Cardiac muscle cell (in vitro differentiated cells and primary cell): ENCODE measurements at regions not wholly inside any gene's neighbourhood (a gene's known extent, or its start where the extent isn't known, plus 50 kb on each side); places are given as distances from the start of the nearest gene placed in this dataset.

Source experiments
- DNase-seq, 2 donors: peaks; one replicate each; pipeline versions ENCODE4 v3.0.0 to v3.0.0-alpha.2; 2010 to 2017; ENCODE audit warnings: low read depth in 1 of 2, low spot score in 1 of 2
- H3K27ac ChIP-seq: fragments of 200-600 bp; sonication (generic); 2 replicates; pipeline ENCODE4 v1.5.1; 2016
- H3K27me3 ChIP-seq: fragments of 200-600 bp; sonication (generic); 2 replicates; pipeline ENCODE4 v1.6.0; 2016; ENCODE audit warnings: control low read depth
- H3K36me3 ChIP-seq: fragments of 200-600 bp; sonication (generic); 2 replicates; pipeline ENCODE4 v1.5.1; 2016; ENCODE audit warnings: control low read depth
- H3K4me1 ChIP-seq: fragments of 200-600 bp; sonication (generic); 2 replicates; pipeline ENCODE4 v1.8.1; 2017; ENCODE audit warnings: low read depth, mild to moderate bottlenecking, mixed run types
- H3K4me3 ChIP-seq: fragments of 200-600 bp; sonication (generic); 2 replicates; pipeline ENCODE4 v1.5.1; 2016; ENCODE audit warnings: mild to moderate bottlenecking
- H3K9me3 ChIP-seq: fragments of 200-600 bp; sonication (generic); 2 replicates; pipeline ENCODE4 v1.5.1; 2017; ENCODE audit warnings: low read depth, mild to moderate bottlenecking, control low read depth
- CTCF ChIP-seq: IDR thresholded peaks from 2 replicates; pipeline ENCODE4 v1.5.1; 2012; ENCODE audit warnings: low read depth, mild to moderate bottlenecking, low read length

DNA sequence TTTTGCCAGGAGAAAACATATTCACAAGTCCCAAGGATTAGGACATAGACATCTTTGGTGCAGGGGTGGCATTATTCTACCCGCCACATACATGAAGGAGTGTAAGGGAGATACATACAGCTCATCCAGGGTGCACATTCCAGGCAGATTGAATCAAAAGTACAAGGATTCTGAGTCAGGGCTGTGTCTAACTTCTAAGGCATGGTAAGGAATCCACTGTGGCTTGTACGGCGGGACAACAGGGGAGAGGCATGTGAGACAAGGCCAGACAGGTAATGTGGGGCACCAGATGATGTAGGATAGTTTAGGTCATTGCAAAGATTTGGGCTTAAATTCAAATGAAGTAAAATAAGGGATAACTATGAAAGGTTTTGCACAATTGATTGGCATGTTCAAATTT, 780.9 kb downstream of the C6orf118 start:
- DNase-seq: no peak
- no peak overlapping the region for H3K27ac ChIP-seq
- no peak overlapping the region for H3K4me3 ChIP-seq
- H3K9me3 ChIP-seq: no peaks in the 10 kb centered on the region
- H3K4me1 ChIP-seq: no peaks in the 10 kb centered on the region
- H3K27me3 ChIP-seq: no peaks in the 10 kb centered on the region
- H3K36me3 ChIP-seq: no peaks in the 10 kb centered on the region
- TF ChIP-seq CTCF: no peak

GRCh38 chr6:164523087-164523654, 786.2 kb downstream of the C6orf118 start:
- no peak for DNase-seq
- no peak for TF ChIP-seq CTCF
- Histone ChIP-seq H3K36me3 (no peaks in the 10 kb centered on the region), H3K27ac (no peak overlapping the region), H3K27me3 (no peaks in the 10 kb centered on the region), H3K9me3 (no peaks in the 10 kb centered on the region), H3K4me3 (no peak overlapping the region), H3K4me1 (no peaks in the 10 kb centered on the region)

DNA sequence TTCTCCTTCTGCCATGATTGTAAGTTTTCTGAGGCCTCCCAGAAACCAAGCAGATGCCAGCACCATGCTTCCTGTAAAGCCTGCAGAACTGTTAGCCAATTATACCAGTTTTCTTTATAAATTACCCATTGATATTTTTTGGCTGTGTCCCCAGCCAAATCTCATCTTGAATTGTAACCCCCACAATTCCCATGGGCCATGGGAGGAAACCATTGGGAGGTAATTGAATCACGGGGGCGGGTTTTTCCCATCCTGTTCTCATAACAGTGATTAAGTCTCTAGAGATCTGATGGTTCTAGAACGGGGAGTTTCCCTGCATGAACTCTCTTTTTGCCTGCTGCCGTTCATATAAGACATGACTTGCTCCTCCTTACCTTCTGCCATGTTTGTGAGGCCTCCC, 788.5 kb downstream of the C6orf118 start:
- H3K27ac ChIP-seq: no peak overlapping the region
- DNase-seq: no peak
- H3K27me3 ChIP-seq: no peaks in the 10 kb centered on the region
- H3K4me1 ChIP-seq: no peaks in the 10 kb centered on the region
- H3K36me3 ChIP-seq: no peaks in the 10 kb centered on the region
- no peak for TF ChIP-seq CTCF
- no peak overlapping the region for H3K4me3 ChIP-seq
- H3K9me3 ChIP-seq: no peaks in the 10 kb centered on the region

DNA sequence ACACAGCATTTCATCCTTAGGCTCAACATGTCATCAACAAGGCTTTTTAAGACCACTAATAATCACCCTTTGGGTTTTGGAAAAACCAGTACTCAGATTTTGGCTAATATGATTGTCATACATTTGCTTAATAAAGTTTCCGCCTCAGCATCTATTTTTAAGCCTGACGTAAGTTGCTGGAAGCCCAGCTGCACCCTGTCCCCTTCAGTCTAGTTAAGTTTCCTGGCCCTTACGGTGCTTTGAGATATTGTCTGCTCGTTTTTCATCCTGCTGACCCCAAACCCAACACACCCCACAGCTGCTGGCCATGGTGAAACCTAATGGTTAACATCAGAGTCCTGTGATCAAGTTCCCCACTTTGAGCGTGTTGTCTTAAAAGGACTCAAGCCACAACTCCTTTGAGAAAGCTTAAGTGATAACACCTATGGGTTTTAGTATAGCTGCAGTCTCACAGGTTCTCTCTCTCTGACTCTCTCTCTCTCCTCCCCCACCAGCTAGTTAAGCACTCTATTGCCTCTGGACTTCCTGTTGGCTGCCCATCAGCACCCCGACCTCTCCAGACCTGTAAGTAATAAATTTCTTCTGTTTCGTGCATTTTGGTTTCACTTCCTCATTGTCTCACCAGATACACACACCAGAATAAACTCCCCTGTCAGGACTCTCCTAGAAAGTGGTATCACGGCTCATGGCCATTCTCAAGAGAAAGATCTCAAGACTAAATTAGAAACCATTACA, 802.0 kb downstream of the C6orf118 start:
- DNase-seq: no peak
- H3K4me3 ChIP-seq: no peak overlapping the region
- H3K9me3 ChIP-seq: no peaks in the 10 kb centered on the region

DNA sequence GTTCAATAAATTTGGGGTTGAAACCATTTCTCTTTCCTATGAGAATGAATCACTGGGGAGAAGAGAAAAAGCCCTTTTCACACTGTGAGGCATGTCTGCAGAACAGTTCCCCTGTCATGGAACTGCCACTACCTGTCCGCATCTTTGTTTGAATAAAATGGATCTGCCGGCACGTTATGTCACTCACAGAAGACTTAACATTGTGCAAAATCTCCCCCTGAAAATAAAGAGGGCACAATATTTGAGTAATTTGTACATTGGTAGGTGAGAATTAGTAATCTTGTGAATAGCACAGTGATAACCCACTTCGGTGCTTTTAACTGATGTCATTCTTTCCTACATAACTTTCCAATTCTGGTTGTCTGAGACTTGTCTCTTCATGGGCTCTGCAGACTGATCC, 804.0 kb downstream of the C6orf118 start:
- TF ChIP-seq CTCF: no peak
- H3K9me3 ChIP-seq: no peaks in the 10 kb centered on the region

More for the DNA sequence above, 802.0 kb downstream of the C6orf118 start:
- no peaks in the 10 kb centered on the region for H3K36me3 ChIP-seq
- no peaks in the 10 kb centered on the region for H3K27me3 ChIP-seq
- no peak overlapping the region for H3K27ac ChIP-seq
- H3K4me1 ChIP-seq: no peaks in the 10 kb centered on the region
- TF ChIP-seq CTCF: no peak

More for the DNA sequence above, 804.0 kb downstream of the C6orf118 start:
- no peak overlapping the region for H3K27ac ChIP-seq
- H3K36me3 ChIP-seq: no peaks in the 10 kb centered on the region
- no peak overlapping the region for H3K4me3 ChIP-seq
- no peaks in the 10 kb centered on the region for H3K4me1 ChIP-seq
- no peaks in the 10 kb centered on the region for H3K27me3 ChIP-seq
- DNase-seq: no peak
